DMS114 treated with DMSO at 0.1 percent for 48 hours (cell line): ENCODE measurements at regions not wholly inside any gene's neighbourhood (a gene's known extent, or its start where the extent isn't known, plus 50 kb on each side); places are given as distances from the start of the nearest gene placed in this dataset.

Experiments used
- DNase-seq: peaks from one replicate; lab custom pipeline; 2025; ENCODE audit not compliant: unreplicated experiment; lab: John Stamatoyannopoulos, UW

DNA sequence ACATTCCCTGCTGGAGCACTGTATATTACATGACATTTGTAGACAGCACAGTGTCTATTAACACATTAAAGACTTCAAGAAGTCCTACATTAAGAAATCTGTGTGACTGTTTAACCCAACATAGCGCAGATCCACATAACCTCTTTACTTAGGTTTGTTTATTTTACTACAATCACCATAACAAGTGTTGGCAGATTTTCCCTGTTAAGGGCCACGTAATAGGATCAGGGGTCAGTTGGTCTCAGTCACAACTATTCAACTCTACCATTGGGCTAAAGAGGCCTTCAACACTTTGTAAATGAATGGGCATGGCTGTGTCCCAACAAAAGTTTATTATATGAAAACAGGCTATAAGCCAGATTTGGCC is 51.3 kb upstream of the ADORA2B start:
- no peak for DNase-seq

DNA sequence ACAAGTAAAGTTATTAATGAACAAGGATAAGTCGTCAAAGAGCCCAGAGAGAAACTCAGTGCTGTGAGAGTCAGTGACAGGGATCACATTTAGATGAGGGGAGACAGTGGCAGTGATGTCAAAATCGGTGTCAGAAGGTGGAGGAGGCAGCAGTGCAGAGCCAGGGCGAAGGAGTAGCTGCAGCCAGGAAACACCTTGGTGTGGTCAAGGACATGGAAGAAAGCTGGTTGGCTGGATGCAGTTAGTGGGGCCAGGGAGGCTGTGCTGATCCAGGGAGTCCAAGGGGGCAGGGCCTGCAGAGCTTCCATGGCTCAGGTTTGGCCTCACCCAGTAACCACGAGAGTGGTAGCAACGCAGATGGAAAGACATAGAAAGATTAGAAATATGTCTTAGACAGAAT is 50.7 kb upstream of the ADORA2B start:
- DNase-seq: no peak

DNA sequence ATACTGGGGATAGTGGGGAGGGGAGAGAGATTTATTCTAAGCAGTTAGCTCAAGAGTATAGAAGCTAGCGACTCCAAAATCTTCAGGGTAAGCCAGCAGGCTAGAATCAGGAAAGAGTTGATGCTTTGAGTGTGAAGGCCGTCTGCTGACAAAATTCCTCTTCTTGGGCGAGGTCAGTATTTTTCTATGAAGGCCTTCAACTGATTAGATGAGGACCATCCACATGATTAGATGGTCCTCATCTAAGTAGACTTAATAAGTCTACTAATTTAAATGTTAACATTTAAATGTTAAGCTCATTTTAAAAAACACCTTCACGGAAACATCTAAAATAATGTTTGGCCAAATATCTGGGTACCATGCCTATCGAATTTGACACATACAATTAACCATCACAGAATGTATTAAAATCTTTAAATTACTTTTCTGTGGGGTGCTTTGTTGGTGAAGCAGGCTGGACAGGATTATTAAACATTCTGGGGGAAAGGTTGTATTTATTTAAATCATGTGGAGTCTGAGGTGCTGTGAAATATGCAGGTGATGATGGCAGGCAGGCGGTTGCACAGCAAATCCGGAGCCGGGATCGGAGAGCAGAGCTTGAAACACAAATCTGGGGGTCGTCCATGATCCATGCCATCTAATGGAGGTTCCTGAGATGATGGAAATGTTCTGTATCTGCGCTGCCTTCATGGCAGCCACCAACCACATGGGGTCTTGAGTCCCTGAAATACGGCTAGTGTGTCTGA is 49.8 kb upstream of the ADORA2B start:
- no peak for DNase-seq
